Caco-2 (cell line): ENCODE measurements at regions not wholly inside any gene's neighbourhood (a gene's known extent, or its start where the extent isn't known, plus 50 kb on each side); places are given as distances from the start of the nearest gene placed in this dataset.

ENCODE experiments used
- BruUV-seq: library from RNA; stranded (reverse); fragments of 400-500 nt; replicated peaks from 2 replicates; lab custom pipeline; 2021; lab: Mats Ljungman, UMichigan
- CTCF ChIA-PET: fragments of 300-600 bp; sonication (Branson Sonifier 250); formaldehyde crosslinking; loops from one replicate; lab custom pipeline; 2022; ENCODE audit warnings: antibody characterized with exemption; lab: Charles Lee
- POLR2A ChIA-PET: fragments of 300-600 bp; sonication (Branson Sonifier 250); formaldehyde crosslinking; loops from one replicate; lab custom pipeline; 2022; ENCODE audit warnings: antibody characterized with exemption; lab: Charles Lee
- DNase-seq, 2 experiments: peaks; one replicate each; pipeline versions ENCODE4 v3.0.0 to v3.0.0-alpha.2; 2020 to 2022
- H3K27me3 ChIP-seq: replicated peaks from 2 replicates; pipeline ENCODE4 v1.6.0; 2011; ENCODE audit warnings: low read length; ENCODE audit not compliant: control insufficient read depth, insufficient read depth
- H3K36me3 ChIP-seq: 2 replicates; pipeline ENCODE4 v1.5.1; 2011; ENCODE audit warnings: low read length; ENCODE audit not compliant: control insufficient read depth, insufficient read depth
- H3K4me1 ChIP-seq: fragments of 250-450 bp; sonication (Bioruptor Pico); 2 replicates; pipeline ENCODE4 v1.5.1; 2020; ENCODE audit warnings: mild to moderate bottlenecking
- H3K4me3 ChIP-seq: 2 replicates; pipeline ENCODE4 v1.5.1; 2011; ENCODE audit warnings: low read depth, mild to moderate bottlenecking, control low read depth, low read length
- H3K9me3 ChIP-seq: fragments of 250-450 bp; sonication (Bioruptor Pico); 2 replicates; pipeline ENCODE4 v1.5.1; 2020; ENCODE audit warnings: mild to moderate bottlenecking, moderate library complexity
- H3K27ac Mint-ChIP-seq: one replicate; pipeline ENCODE4 v1.8.0; 2022; ENCODE audit warnings: mixed read lengths; ENCODE audit not compliant: unreplicated experiment
- H3K27me3 Mint-ChIP-seq: one replicate; pipeline ENCODE4 v1.8.0; 2022; ENCODE audit warnings: mixed read lengths; ENCODE audit not compliant: insufficient read depth, unreplicated experiment
- H3K36me3 Mint-ChIP-seq: one replicate; pipeline ENCODE4 v1.8.0; 2022; ENCODE audit warnings: mild to moderate bottlenecking, mixed read lengths; ENCODE audit not compliant: insufficient read depth, unreplicated experiment
- H3K4me1 Mint-ChIP-seq: one replicate; pipeline ENCODE4 v1.8.0; 2022; ENCODE audit warnings: low read depth, mixed read lengths; ENCODE audit not compliant: unreplicated experiment
- H3K4me3 Mint-ChIP-seq: one replicate; pipeline ENCODE4 v1.8.0; 2022; ENCODE audit warnings: mild to moderate bottlenecking, moderate library complexity, mixed read lengths; ENCODE audit not compliant: unreplicated experiment
- H3K9me3 Mint-ChIP-seq: one replicate; pipeline ENCODE4 v1.8.0; 2022; ENCODE audit warnings: mixed read lengths; ENCODE audit not compliant: unreplicated experiment
- intact Hi-C: fragments of 100-400 bp; cut with micrococcal nuclease; formaldehyde crosslinking; loops from one replicate; pipeline ENCODE4 v1.10.0; 2022; ENCODE audit not compliant: unreplicated experiment
- TF ChIP-seq, protein P1 (sequence below), 2 experiments: fragments of 200-600 bp in 1 of 2; IDR thresholded peaks; 1 replicate in 1 of 2; 2 replicates in 1 of 2; pipeline versions ENCODE4 v1.5.1 to v1.8.0; 2011 to 2022; ENCODE audit warnings: antibody characterized with exemption in 1 of 2, control low read depth in 1 of 2, inconsistent platforms in 1 of 2, low read depth in 1 of 2, low read length in 1 of 2, mild to moderate bottlenecking in 1 of 2, moderate library complexity in 1 of 2; ENCODE audit not compliant: insufficient read depth in 1 of 2, severe bottlenecking in 1 of 2, unreplicated experiment in 1 of 2

DNA sequence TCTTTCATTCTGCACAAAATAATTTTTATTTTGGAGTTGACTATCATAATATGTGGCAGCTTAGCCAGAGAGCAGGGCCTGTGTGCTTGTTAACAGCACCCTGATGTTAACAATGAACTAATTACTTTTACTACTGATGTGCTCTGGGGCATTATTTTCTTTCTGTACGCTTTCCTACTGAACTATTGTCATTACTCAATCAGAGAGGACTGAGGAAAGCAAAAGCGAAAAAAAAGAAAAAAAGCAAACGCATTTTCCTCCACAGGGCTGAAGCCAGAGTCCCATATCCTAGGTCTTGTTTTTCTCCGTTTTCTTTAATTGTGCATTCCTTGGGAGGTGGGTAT, 221.2 kb downstream of the TTLL7 start:
- Mint-ChIP-seq H3K4me1 (no peaks in the 10 kb centered on the region), H3K4me3 (no peak overlapping the region), H3K27me3 (peaks cover 9% of the 10 kb centered on the region), H3K27ac (no peak overlapping the region), H3K9me3 (no peaks in the 10 kb centered on the region), H3K36me3 (no peaks in the 10 kb centered on the region)
- no peaks in the 10 kb centered on the region for H3K4me1 ChIP-seq
- CTCF ChIA-PET = no interaction called here
- H3K9me3 ChIP-seq = no peaks in the 10 kb centered on the region
- no peaks in the 10 kb centered on the region for H3K27me3 ChIP-seq
- H3K36me3 ChIP-seq = no peaks in the 10 kb centered on the region
- TF ChIP-seq, protein P1, sequence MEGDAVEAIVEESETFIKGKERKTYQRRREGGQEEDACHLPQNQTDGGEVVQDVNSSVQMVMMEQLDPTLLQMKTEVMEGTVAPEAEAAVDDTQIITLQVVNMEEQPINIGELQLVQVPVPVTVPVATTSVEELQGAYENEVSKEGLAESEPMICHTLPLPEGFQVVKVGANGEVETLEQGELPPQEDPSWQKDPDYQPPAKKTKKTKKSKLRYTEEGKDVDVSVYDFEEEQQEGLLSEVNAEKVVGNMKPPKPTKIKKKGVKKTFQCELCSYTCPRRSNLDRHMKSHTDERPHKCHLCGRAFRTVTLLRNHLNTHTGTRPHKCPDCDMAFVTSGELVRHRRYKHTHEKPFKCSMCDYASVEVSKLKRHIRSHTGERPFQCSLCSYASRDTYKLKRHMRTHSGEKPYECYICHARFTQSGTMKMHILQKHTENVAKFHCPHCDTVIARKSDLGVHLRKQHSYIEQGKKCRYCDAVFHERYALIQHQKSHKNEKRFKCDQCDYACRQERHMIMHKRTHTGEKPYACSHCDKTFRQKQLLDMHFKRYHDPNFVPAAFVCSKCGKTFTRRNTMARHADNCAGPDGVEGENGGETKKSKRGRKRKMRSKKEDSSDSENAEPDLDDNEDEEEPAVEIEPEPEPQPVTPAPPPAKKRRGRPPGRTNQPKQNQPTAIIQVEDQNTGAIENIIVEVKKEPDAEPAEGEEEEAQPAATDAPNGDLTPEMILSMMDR (IDR thresholded peaks at IDR 0.05; ENCODE audit: insufficient read depth in 1 of 2, low read depth in 1 of 2, low read length in 1 of 2, severe bottlenecking in 1 of 2, unreplicated experiment in 1 of 2) = no peak
- intact Hi-C loops = no loop called here
- POLR2A ChIA-PET = no interaction called here
- no peak overlapping the region for H3K4me3 ChIP-seq
- no peak for DNase-seq
- no TSS peak for BruUV-seq

DNA sequence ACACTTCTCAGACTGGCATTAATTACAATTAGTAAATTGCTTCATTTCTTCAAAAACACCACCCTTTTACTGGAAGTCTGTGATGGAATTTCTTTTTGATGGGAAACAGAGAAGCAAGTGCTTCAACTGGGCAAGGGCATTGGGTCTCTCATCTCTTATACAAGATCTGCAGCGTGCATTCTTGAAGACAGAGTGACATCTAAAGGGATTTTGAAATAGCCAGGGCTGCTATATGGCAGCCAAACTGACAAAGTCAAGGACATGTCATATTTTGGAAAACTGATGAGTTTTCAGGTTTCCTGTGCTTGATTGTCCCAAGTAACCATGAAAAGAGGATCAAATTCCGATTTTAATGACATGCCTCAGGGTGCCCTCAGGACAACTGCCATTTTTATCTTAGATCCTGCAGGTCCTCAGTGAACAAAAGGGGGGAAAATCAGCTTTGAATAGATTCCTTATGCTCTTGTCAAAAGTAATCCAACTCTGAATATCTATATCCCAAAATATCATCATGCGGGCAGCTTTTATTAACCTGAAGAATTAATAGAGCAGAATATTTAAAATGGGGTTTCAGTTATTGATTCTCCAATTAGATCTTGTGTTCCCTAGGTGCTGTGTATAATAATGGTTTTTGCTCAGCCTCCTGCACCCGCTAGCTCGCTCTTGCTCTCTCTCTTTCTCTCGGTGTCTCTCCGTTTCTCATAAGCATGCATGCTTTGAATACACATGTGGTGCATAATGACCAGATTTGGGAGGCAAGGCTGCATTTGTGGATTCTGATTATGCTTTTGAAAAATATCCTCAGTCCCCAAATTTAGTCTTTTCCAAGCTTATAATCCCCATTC, 221.8 kb downstream of the TTLL7 start:
- ChIA-PET POLR2A (no interaction called here), CTCF (no interaction called here)
- intact Hi-C loops = no loop called here
- H3K4me1 ChIP-seq = no peaks in the 10 kb centered on the region
- Mint-ChIP-seq H3K27ac (no peak overlapping the region), H3K9me3 (no peaks in the 10 kb centered on the region), H3K4me1 (no peaks in the 10 kb centered on the region), H3K27me3 (peaks cover 9% of the 10 kb centered on the region), H3K36me3 (no peaks in the 10 kb centered on the region), H3K4me3 (no peak overlapping the region)
- no peak for DNase-seq
- no peaks in the 10 kb centered on the region for H3K9me3 ChIP-seq
- no peak overlapping the region for H3K4me3 ChIP-seq
- no peaks in the 10 kb centered on the region for H3K27me3 ChIP-seq
- TF ChIP-seq, protein P1 (IDR thresholded peaks at IDR 0.05; ENCODE audit: insufficient read depth in 1 of 2, low read depth in 1 of 2, low read length in 1 of 2, severe bottlenecking in 1 of 2, unreplicated experiment in 1 of 2) = no peak
- no TSS peak for BruUV-seq
- no peaks in the 10 kb centered on the region for H3K36me3 ChIP-seq

DNA sequence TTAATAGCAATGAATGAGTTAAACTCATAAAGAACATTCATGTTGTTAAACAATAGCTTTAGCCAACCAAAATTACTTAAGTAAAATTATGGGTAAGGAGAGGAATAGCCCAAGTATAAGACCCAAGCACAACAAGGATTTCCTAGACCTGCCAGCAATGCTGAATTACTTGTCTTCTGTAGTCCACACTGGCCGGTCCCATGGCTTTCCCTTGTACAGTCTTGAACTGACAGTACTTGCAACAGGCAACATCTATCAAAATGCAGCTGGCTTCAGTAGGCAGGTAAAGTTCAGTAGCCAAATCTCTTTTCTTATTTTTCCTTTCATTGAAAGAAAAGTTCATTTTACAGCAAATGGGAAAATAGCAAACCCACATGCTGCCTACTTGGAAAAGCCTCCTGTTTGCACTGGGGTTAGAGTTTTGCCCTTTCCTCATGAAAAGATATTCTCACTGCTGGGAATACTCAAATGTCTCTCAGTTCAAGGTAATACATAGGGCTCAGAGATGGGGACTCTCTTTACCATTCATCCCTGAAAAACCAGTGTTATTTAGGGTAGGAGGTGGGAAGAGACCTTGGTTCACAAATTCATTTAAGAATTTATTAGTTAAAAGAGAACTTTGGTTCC, 222.8 kb downstream of the TTLL7 start:
- Mint-ChIP-seq H3K27ac (no peak overlapping the region), H3K36me3 (no peaks in the 10 kb centered on the region), H3K4me1 (no peaks in the 10 kb centered on the region), H3K27me3 (peaks cover 9% of the 10 kb centered on the region), H3K4me3 (no peak overlapping the region), H3K9me3 (no peaks in the 10 kb centered on the region)
- intact Hi-C loops = no loop called here
- POLR2A ChIA-PET = interaction anchor here (0.6 kb wide), 1 partner anchor 69 kb away, joined by 3 read pairs; no protein-coding TSS in a partner anchor
- Histone ChIP-seq H3K4me1 (no peaks in the 10 kb centered on the region), H3K4me3 (no peak overlapping the region), H3K36me3 (no peaks in the 10 kb centered on the region), H3K9me3 (no peaks in the 10 kb centered on the region), H3K27me3 (no peaks in the 10 kb centered on the region)
- TF ChIP-seq, protein P1 (IDR thresholded peaks at IDR 0.05; ENCODE audit: insufficient read depth in 1 of 2, low read depth in 1 of 2, low read length in 1 of 2, severe bottlenecking in 1 of 2, unreplicated experiment in 1 of 2) = no peak
- BruUV-seq = no TSS peak
- CTCF ChIA-PET = no interaction called here
- no peak for DNase-seq
